GM12891 (cell line): ENCODE measurements at regions not wholly inside any gene's neighbourhood (a gene's known extent, or its start where the extent isn't known, plus 50 kb on each side); places are given as distances from the start of the nearest gene placed in this dataset.

Source experiments
- PAX5 ChIP-seq: IDR thresholded peaks from 2 replicates; pipeline ENCODE4 v1.6.1; 2011; ENCODE audit warnings: low read length, moderate library complexity, mild to moderate bottlenecking; ENCODE audit not compliant: insufficient read depth, severe bottlenecking
- POLR2A ChIP-seq: IDR thresholded peaks from 2 replicates; pipeline ENCODE4 v1.6.1; 2011; ENCODE audit warnings: low read depth, low read length, control low read depth
- POLR2AphosphoS5 ChIP-seq: IDR thresholded peaks from 2 replicates; pipeline ENCODE4 v1.6.1; 2011; ENCODE audit warnings: low read depth, low read length, control low read depth
- POU2F2 ChIP-seq: IDR thresholded peaks from 2 replicates; pipeline ENCODE4 v1.6.1; 2011; ENCODE audit warnings: low read depth, mild to moderate bottlenecking, control low read depth, low read length, moderate library complexity
- SPI1 ChIP-seq: IDR thresholded peaks from 2 replicates; pipeline ENCODE4 v1.6.1; 2011; ENCODE audit warnings: low read depth, low read length, control low read depth
- TAF1 ChIP-seq: IDR thresholded peaks from 2 replicates; pipeline ENCODE4 v1.6.1; 2011; ENCODE audit warnings: low read depth, low read length, control low read depth

GRCh38 chr10:114874827-114875411 is 53.3 kb downstream of the FHIP2A start:
- TF ChIP-seq POLR2A = no peak
- TF ChIP-seq POLR2AphosphoS5 = no peak
- no peak for TF ChIP-seq PAX5
- no peak for TF ChIP-seq TAF1
- peak; percentile 92 for TF ChIP-seq SPI1
- no peak for TF ChIP-seq POU2F2
